Fibroblast of mammary gland (primary cell): ENCODE measurements at regions not wholly inside any gene's neighbourhood (a gene's known extent, or its start where the extent isn't known, plus 50 kb on each side); places are given as distances from the start of the nearest gene placed in this dataset.

ENCODE experiments used
- DNase-seq: peaks from one replicate; pipeline ENCODE4 v3.0.0-alpha.2; 2010; ENCODE audit warnings: low read depth
- H3K4me3 ChIP-seq: 2 replicates; pipeline ENCODE4 v1.5.1; 2011; ENCODE audit warnings: low read depth, mild to moderate bottlenecking, low read length, moderate library complexity; ENCODE audit not compliant: control insufficient read depth
- TF ChIP-seq, protein P1 (sequence below): conservative IDR thresholded peaks from 2 replicates; pipeline ENCODE4 v1.5.1; 2011; ENCODE audit warnings: low read depth, low read length, inconsistent platforms; ENCODE audit not compliant: control insufficient read depth, insufficient read depth

DNA sequence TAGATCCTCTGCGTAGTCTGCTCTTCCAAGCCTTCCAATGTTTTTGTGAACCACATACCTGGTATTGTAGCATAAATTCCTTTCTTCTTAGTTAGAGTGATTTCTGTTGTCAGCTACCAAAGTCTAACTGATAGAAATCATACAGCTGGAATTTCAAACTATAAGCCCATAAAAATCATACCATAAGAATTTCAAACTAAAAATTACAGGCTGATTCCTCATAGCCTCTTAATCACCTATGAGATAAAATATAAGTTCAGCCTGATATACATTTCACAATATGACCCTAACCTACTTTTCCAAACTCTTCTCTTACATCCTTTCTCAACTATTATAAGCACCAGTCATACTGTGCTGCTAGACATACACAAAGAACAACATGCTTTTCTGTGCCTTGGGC lies 64.8 kb downstream of the PTHLH start:
- DNase-seq: no peak
- H3K4me3 ChIP-seq: no peak overlapping the region
- TF ChIP-seq, protein P1, sequence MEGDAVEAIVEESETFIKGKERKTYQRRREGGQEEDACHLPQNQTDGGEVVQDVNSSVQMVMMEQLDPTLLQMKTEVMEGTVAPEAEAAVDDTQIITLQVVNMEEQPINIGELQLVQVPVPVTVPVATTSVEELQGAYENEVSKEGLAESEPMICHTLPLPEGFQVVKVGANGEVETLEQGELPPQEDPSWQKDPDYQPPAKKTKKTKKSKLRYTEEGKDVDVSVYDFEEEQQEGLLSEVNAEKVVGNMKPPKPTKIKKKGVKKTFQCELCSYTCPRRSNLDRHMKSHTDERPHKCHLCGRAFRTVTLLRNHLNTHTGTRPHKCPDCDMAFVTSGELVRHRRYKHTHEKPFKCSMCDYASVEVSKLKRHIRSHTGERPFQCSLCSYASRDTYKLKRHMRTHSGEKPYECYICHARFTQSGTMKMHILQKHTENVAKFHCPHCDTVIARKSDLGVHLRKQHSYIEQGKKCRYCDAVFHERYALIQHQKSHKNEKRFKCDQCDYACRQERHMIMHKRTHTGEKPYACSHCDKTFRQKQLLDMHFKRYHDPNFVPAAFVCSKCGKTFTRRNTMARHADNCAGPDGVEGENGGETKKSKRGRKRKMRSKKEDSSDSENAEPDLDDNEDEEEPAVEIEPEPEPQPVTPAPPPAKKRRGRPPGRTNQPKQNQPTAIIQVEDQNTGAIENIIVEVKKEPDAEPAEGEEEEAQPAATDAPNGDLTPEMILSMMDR: no peak

DNA sequence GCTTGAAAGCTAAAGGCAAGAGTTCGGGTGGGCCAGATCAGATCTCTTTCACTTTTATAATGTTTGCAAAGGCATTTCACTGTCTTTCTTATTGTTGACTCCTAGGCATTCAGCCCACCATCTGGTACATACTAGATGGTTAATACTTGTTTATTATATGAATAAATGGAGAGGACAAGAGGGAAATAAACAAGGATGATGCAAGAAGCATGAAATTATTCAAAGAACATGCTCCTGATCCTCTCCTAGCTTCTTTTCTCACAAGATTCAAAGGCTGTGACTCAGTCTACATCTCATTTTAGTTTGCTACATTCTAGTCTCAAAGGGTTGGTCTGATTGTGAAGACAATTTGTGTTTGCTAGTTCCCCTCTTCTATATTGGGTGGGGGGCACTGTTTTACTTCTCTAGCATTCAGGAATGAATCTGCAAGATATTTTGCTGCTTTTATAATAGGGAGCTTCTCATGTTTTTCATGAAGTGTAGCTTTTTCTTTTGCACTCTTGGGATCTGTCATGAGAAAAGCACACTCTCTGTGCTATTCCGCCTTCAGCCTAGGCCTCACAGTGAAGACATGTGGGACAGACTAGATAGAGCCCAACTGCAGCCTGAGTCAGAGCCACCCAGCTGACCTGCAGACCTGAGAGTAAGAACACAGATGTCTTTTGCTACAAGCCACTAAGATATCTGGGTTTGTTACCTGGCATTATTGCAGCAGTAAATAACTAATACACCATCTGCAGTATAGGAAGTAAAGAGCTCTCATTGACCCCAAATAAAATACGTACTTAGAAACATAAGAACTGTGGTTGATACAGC lies 65.7 kb downstream of the PTHLH start:
- H3K4me3 ChIP-seq: no peak overlapping the region
- TF ChIP-seq, protein P1: no peak
- DNase-seq: peak; percentile 20

DNA sequence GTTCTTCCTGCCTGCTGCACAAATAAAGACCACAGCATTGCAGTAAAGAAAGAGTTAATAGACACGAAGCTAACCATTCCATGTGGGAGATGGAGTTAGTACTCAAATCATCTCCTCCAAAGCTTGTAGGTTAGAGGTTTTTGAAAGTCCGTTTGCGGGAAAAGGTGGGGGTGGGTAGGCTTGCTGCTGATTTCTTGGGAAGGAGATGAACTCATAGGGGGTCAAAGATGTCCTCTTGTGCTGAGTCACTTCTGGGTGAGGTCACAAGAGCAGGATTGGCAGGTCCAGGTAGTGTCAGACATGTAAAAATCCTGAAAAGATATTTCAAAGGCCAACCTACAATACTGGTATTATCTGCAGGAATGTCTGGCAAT lies 66.4 kb downstream of the PTHLH start:
- DNase-seq: peak; percentile 34
- TF ChIP-seq, protein P1: no peak
- no peak overlapping the region for H3K4me3 ChIP-seq

DNA sequence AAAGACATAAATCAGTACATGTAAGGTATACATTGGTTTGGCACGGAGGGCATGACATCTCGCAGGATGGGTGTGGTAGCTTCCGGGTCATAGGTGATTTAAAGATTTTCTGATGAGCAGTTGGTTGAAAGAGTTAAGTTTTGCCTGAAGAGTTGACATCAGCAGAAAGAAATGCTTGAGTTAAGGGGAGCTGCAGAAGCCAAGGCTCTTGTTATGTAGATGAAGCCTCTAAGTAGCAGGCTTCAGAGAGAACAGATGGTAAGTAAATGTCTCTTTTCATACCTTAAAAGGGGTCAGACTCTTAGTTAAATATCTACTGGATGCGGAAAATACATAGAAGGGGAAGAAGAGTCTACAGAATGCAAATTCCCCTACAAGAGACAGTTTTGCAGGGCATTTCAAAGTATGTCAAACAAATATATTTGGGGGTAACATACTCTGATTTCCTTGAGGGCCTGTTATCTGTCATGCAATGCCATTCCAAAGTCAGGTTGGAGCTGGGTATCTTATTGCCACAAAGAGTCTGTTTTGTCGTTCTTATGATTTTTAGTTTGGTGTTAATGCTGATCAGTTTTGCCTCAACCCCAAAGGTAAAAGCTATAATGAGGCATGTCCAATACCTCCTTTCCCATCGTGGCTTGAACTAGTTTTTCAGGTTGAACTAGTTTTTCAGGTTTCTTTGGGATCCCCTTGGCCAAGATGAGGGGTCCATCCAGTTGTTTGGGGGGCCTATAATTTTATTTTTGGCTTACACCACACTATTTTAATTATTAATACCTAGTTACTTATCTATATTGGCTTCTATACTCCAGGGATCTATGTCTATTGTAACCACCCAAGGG lies 67.0 kb downstream of the PTHLH start:
- TF ChIP-seq, protein P1: no peak
- H3K4me3 ChIP-seq: no peak overlapping the region
- DNase-seq: no peak

DNA sequence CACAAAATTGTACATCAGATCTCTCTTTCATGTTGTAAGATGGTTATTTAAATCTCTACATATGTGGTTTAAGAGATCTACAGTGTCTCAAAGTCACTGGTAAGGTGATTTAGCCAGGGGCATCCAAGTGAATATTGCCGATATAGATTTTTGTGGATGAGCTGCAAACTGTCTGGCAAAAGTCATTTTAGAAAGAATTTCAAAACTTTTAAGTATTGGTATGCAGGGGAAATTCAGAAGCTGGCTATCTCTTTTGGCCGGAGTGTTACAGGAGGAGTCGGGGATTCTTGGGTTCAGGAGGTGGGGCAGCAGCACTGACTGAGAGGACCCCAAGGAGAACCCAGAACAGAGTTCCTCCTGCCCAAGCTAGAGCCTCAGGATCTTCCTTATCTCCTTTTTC lies 69.9 kb downstream of the PTHLH start:
- TF ChIP-seq, protein P1: no peak
- no peak for DNase-seq
- H3K4me3 ChIP-seq: no peak overlapping the region

DNA sequence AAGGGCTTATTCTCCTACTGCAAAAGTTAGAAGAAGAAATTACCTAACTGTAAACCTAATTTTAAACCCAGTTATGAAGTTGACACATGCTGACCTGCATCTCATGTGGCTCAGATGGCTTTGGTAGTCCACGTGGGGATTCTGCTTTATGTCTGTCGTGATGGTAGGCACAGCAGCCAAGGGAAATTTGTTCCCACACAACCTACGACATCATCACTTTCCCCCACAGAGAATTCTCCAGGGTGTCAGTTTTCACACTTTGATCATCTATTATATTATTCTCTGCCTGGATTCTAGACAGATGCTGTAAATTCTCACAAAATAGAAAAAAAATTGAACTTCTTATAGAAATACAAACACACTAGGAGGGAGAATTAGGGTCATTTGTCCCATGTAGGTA lies 70.6 kb downstream of the PTHLH start:
- TF ChIP-seq, protein P1: no peak
- H3K4me3 ChIP-seq: no peak overlapping the region

More for the DNA sequence above, 70.6 kb downstream of the PTHLH start:
- DNase-seq: peak; percentile 65
